HG02970 (cell line): ENCODE measurements at regions not wholly inside any gene's neighbourhood (a gene's known extent, or its start where the extent isn't known, plus 50 kb on each side); places are given as distances from the start of the nearest gene placed in this dataset.
"Not testable (repeated sequence)": the region's sequence is repeated elsewhere in the genome, so short reads cannot be mapped to it uniquely, and the experiment has no call there.

Experiments
- ATAC-seq: cut with Tn5 transposase; IDR thresholded peaks from one replicate; pipeline ENCODE4 v1.9.1; 2021; ENCODE audit warnings: mild to moderate bottlenecking, moderate library complexity, moderate number of reproducible peaks; ENCODE audit not compliant: unreplicated experiment, low FRiP score

DNA sequence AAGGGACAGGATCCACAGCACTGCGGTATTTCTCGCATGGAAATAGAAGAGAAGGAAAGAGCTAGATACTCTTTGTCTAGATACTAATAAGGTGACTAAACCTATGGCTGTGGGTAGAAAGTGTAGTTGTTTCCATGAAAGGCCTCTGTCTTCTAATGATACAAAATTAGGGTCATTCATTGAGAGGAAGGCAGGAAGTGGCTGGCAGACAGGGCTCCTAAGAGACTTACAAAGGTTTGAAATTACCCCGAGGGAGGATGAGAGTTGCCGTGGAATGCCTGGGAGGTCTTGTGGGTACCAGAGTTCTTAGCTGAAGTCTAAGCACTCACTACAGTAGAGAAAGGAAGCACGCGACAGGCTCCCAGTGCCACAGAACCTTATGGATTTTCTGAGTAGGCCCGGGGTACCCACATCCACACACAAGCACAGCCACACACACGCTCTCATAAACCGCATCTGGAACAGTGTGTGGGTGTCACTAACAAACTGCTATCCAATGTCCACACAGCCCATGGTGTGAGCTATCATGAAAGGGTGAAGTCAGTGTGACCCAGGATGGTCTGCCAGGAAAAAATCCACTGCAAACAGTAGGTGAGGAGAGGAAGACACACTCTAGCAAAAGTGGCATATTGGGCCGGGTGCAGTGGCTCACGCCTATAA is 221.4 kb downstream of the FAM43A start:
- no peak for ATAC-seq

DNA sequence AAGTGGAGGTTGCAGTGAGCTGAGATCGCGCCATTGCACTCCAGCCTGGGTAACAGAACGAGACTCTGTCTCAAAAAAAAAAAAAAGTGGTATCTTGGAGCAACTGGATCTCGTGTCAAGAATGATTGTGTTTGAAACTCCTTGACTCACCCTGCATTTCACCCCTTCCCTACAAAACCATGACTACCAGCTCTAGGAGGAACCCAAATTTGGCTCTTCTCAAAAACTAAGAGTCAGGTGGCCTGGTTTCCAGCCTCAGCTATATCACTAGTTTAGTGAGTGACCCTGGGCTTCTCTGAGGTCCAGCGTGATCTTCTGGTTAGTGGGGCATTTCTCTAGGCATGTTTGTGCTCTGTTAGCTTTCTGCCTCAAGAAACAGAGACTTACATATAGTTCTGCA is 222.1 kb downstream of the FAM43A start:
- no peak for ATAC-seq

DNA sequence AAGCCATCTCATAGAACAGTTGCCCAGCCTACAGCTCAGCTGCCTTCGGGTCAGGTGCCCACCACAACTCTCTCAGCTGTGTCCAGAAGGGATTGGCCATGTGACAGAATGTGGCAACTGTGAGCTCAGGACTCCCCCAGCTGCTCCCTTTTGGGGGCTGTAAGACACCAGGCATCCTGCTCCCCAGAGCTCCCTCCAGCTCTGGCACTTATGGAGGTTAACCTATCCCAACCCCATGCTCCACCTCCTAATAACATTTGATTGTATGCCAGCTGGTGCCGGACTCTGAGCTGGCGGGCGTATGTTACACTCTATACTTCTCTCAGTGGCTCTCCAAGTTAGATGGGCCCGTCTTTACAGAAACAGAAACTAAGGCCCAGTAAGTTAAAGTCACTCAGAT is 222.8 kb downstream of the FAM43A start:
- no peak for ATAC-seq

DNA sequence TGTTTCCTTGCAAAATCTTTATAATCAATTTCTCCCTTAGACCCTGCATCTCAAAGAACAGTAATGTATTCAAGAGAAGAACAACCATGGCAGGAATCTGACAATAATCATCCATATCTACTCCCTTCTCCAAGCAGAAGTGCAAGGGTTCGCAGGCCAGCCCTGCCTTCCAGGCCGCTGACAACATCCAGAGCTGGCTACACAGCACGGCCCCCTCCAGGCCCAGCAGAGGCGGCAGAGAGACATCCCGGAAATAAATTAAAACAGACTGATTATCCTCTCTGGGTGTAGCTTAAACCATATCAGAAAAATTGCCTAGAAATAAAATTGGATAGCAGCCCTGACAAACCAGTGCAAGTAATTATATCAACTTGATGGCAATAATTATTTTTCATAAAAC is 223.3 kb downstream of the FAM43A start:
- ATAC-seq, result no peak

DNA sequence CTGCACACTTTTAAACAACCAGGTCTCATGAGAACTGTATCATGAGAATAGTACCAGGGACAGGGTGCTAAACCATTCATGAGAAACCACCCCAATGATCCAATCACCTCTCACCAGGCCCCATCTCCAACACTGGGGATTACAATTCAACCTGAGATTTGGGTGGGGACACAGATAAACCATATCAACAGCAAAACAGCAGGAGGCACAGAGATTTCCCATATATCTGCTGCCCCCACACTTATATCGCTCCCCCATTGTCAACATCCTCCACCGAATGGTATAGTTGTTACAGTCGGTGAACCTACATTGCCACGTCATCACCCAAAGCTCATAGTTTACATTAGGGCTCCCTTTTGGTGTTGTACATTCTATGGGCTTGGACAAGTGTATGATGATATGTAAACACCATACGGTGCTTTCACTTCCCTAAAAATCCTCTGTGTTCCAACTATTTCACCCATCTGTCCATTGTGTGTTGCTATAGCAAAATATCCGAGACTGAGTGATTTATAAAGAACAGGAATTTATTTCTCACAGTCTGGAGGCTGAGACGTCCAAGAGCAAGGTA is 224.8 kb downstream of the FAM43A start:
- ATAC-seq, result no peak

DNA sequence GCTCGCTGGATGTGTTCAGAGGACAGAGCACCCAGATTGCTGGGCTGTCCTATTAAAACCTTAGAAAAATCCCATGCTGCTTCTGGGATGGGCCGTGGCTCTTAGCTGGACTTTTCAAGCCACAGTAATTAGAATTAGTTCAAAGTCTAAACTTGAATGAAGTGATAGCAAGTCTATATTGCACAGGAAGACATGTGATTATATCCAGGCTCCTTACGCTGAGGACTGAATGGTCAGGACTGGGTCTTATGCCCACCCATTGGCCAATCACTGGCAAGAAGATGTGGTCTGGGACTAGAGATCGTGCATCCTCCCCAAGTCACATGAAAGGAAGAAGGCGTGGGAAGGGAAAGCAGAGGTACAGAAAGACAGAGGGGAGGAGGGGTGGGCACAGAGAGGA is 227.6 kb downstream of the FAM43A start:
- no peak for ATAC-seq

DNA sequence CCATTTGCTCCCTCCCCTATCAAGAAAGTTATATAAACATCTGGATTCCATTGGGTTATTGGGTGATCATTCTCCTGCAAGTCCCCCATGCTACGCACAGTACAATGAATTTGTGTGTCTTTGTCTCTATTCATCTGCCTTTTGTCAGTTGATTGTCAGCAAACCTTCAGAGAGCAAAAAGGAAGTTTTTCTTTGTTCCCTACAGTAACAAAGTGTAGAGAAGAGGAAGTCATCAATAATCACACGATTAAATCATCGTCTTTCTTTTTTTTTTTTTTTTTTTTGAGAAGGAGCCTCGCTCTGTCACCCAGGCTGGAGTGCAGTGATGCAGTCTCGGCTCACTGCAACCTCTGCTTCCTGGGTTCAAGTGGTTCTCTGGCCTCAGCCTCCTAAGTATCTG is 239.2 kb downstream of the FAM43A start:
- ATAC-seq, result not testable (repeated sequence)

DNA sequence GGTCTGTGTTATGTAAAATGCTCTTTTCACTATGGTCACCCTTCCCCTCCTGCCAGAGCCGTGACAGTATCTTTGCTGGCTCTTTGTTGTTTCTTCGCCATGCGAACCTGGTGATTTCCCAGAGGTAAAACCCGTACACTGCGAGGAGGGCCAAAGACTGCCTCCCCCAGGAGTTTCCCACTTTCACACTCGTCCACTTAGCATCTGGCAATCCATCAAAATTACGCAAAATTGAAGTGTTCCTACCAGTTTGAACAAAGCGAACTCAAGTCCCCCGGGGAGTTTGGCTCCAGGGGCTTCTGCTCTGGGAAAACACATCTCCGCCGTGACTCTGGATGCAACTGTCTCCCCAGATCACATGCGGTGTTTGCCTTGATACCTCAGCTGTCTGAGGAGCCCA is 239.9 kb downstream of the FAM43A start:
- no peak for ATAC-seq

DNA sequence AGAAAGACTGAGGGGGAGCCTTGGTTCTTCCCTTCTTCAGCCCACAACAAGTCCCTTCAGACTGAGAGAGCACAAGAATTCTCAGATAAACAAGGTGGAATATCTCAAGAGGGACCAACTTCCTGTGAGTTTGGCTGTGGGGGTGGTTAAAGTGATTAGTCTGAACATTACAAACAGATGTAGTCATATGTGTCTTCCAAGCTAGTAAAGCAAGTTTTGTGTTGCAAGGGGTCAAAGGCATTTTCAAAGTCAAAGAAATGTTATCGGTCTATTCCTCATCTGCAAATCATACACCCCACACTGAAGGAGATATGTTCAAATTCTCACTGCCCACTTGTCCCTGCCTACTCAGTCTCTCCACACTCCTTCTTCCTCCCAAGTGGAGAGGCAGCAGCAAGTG is 242.5 kb downstream of the FAM43A start:
- no peak for ATAC-seq

DNA sequence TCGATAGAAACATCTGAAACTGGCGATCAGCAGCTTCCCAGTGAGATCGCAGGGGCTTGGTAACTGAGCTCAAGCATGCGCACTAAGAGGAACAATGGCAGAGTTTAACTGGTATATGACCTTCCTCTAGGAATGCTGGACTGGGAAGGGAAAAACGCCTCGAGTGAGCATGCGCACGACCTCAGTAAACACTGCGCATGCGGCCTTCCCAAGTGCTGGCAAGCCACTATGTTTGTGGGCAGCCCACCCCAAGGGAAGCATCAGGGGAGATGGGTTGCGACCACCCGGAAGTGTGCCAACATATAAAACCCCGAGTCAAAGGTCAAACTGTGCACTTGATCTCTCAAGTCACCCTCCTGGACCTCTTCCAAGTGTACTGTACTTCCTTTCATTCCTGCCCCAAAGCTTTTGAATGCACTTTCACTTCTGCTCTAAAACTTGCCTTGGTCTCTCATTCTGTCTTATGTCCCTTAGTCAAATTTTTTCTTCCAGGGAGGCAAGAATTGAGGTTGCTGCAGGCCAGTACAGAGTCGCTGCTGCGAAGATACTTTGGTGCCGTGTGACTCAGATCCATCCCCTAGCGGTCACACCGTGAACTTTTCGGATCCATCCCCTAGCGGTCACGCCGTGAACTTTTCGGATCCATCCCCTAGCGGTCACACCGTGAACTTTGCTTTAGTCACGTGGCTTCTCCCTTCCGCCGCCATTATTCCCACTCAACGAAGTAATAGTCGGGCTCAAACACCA is 243.3 kb downstream of the FAM43A start:
- no peak for ATAC-seq

DNA sequence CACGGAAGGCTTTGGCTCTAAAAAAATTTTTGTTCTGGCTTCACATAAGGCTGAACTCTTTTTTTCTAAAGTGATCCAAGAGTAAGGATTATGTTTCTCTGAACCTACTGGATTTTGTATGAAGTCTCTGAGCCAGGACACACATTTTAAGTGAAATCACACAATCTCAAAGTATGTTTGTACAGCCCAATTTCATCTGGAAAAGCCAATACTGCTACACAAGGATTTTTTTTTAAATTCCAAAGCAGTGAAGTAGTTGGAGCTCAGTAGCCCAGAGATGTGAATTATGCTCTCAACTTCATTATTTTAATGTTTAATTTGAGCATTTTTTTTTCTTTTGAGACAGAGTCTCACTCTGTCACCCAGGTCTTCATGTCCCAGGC is 243.9 kb downstream of the FAM43A start:
- ATAC-seq, result no peak

DNA sequence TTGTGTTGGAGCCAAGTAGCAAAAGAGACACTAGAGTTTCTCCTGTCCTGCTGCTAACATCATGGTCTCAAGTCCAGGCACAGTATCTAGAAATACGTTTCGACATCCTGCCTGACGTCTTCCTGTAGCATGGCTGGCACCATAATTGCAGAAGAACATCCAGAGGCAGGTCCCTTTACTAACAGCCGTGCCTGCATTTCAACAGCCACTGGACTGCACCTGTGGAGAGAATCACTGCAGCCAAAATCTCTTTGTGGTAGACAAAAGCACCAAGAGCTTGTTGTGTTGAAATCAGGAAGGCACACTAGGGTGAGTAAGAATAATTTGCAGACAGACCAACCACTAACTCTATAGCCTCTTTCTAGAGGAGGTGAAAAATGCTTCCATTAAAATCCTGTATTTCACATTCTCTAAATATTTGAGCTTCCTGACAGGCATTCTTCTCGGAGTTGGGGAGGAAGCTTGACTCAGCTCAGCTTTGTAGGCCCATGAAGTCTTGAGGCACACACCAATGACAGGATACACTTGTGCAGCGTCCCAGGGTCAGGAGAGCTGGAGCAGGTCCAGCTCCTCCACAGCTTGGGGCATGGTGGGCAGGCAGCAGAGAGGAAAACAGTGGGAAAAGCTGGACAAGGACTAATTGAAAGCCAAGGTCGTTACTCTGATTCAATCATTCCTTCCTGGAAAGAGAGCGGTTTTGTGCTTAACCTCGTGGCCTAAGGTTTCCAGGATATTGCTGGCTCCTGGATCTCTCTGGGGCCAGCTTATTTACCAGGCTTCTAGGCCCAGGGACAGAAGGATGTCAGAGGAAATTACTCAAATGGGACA is 244.9 kb downstream of the FAM43A start:
- no peak for ATAC-seq

DNA sequence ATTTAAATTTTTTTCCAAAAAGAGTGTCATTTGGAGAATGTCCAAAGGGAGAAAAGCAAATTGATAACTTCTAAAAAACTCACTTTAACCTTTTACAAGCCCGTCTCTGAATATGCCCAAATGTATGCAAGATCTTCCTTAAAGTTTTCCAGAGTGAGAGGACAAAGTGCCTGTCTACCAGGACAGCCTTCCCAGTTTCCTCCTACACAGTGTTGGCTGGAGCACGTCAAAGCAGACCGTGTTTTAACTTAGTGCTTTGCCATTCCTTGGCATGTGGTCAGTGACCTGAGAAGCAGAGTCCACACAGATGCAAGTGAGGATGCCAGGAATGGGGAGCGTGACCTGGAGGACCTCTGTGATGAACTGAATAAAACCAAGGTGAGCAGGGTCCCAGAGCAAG is 245.7 kb downstream of the FAM43A start:
- ATAC-seq, result no peak

DNA sequence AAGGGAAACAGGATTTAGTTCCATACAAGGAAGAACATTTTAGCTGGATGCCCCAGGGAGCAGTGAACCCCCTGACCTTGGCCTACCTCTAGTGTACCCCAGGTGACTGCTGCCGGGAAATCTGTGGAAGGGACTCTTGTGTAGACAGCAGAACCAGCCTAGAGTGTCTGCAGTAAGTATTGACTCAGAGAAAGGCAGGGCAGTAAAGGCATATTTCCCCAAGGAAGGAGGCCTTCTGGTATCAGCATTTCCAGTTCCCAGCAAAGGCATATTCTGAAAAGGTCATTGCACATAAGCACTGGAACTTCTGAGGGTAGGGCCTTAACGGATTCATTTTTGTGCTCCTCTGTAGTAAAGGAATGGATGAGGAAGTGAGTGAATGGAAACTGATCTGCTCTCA is 246.2 kb downstream of the FAM43A start:
- ATAC-seq, result no peak

DNA sequence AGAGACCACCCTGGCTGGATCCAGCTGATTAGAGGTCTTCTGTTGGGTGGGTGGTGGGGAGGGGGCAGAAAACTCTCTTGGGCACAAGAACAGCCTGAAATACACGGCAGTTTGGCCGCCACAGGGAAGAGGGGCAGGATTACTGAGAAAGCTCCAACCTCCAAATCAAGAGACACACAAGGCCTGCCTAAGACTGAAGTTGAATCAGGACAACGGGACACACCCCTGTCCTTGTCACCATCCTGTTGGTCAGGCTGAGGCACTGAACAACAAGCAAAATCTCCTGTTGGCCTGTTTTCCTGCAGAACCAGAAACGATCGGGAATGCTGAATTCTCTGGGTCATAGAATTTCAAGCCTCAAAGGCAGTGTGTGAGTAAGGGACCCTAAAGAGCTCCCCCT is 247.8 kb downstream of the FAM43A start:
- no peak for ATAC-seq

DNA sequence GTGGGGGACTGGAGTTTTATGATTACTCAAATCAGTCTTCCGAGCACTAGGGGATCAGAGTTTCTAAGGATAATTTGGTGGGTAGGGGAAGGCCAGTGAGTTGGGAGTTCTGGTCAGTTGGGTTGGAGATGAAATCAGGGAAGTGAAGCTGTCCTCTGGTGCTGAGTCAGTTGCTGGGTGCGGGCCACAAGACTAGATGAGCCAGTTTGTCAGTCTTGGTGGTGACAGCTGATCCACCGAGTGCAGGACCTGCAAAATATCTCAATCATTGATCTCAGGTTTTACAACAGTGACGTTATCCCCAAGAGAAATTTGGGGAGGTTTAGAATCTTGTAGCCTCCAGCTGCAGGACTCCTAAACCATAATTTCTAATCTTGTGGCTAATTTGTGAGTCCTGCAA is 249.4 kb downstream of the FAM43A start:
- ATAC-seq, result no peak

DNA sequence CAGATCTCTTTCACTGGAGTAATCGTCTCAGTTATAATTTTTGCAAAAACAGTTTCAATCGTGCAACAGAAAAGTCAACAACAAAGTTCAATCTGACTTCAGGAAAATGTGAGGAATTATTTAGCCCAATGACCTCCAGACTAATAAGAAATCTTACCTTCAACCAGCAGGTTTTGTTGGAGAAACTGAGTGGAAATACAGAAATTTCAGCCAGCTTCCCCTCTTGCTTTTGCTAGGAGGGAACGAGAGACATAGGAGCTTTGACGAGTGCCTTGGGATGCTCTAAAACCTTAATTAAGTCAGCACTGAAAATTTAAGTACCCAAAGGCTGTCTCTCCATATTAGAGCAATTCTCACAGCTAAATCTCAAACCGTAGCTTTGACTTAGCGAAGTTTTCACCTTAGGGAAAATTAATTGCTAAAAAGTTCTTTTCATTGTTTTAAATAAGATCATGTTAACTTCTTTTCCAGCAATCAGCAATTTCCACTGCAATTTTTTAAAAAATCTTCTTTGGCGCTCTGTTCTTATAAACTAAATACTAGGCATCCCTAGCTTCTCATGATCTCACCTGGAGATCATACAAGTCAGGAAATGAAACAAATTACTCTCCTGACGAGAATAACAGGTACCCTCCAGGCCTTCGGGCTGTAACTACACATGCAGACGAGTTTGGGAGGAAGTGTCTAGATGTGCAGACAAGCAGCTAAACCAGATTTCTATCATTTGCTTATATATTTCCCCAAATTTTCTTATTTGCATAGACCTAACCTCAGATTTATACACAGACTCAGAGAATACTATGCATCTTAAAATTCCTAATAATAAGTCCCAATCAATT is 250.2 kb downstream of the FAM43A start:
- ATAC-seq, result no peak

DNA sequence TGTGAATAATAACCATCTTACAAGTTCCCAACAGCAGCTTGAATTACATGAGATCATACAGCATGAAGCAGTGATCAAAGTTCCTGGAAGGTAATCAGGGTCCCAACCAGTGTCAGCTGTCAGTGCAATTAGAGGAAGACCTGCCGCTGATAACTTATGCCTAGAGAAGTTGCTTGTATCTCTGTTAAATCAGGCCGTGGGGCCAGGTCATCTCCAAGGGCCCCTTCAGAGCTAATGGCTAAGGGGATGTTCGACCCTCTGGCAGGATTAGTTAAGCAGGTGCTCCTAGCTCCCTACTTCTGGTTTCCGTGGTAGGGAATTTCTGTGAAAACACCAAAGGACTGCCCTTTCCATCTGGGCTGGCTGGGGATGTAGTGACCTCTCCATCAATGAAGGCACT is 251.0 kb downstream of the FAM43A start:
- ATAC-seq, result no peak

DNA sequence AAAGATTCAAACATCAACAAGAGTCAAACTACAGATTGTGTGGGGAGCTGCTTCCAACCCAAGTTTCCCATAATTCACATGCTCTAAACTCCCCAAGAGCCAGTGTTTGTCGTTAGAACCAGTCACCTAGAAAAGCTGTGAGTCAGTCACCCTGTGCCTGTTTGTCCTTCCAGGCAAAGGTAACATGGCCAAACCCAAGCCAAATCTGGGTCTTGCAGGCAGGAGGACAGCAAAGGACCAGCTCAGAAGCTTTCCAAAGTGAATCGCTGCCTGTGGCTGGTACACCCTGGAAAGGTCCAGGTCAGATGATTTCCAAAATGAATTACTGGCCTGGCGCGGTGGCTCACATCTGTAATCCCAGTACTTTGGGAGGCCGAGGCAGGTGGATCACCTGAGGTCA is 251.5 kb downstream of the FAM43A start:
- no peak for ATAC-seq

DNA sequence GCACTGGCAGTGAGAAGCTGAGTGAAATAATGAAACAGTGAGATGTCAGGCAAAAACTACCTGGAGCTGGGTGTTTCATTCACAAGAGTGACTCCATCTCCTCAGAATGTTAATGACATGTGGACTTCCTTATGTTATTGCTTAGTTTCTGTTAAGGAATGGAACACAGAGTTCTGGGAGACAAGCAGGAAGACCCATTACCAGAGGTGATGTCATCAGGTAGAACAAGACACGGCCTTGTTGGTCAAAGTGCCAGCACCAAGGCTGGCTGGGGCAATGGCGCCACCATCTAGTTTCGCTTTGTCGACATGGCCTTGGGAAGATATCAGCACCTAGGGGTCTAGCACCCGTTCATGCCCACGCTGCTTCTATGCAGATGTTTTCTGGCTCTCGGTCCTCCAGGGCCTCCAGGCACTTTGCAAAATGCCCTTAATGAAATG is 252.2 kb downstream of the FAM43A start:
- ATAC-seq, result no peak
